ENCODE measurements at regions not wholly inside any gene's neighbourhood (a gene's known extent, or its start where the extent isn't known, plus 50 kb on each side); places are given as distances from the start of the nearest gene placed in this dataset.

DNA sequence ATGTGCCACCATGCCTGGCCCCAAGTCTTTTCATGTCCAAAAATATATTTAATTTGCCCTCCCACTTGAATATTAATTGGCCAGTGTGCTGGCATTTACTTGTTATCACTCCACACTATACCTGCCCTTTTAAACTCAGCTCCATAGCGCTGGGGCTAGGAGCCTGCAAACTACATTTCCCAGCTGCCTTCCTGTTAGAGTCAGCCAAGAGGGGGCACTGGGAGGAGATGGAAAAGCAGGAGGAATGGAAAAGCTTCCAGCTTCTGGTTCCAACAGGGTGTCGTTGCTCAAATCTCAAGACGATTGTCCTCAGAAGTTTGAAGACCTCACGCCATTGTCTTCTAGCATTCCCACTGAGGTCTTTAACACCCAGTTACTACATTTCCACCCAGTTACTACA is 315.5 kb downstream of the BCOR start:
- intact Hi-C loops (cut with micrococcal nuclease) = no loop called here
- Histone ChIP-seq H3K9ac (ENCODE audit: low read length) (no peak overlapping the region), H2AFZ (ENCODE audit: low read depth, low read length, poor library complexity, severe bottlenecking) (no peak overlapping the region), H3K4me1 (ENCODE audit: control insufficient read depth in 1 of 2, insufficient read depth in 2 of 2, low read length in 2 of 2) (no peaks in the 10 kb centered on the region), H3K79me2 (ENCODE audit: insufficient read depth, low read length) (no peaks in the 10 kb centered on the region), H3K27ac (ENCODE audit: low read depth, low read length) (no peak overlapping the region), H3K9me3 (ENCODE audit: control insufficient read depth in 1 of 2, insufficient read depth in 1 of 2, low read depth in 1 of 2, low read length in 2 of 2) (no peaks in the 10 kb centered on the region), H3K27me3 (ENCODE audit: insufficient read depth, low read length) (no peaks in the 10 kb centered on the region), H4K20me1 (ENCODE audit: insufficient read depth) (no peaks in the 10 kb centered on the region), H3K4me2 (ENCODE audit: low read length) (no peak overlapping the region), H3K36me3 (ENCODE audit: control insufficient read depth in 1 of 2, insufficient read depth in 2 of 2, low read length in 2 of 2) (no peaks in the 10 kb centered on the region), H3K9me2 (ENCODE audit: insufficient read depth) (no peaks in the 10 kb centered on the region), H3K4me3 (replicated peaks in 1 of 2; ENCODE audit: low read depth in 1 of 2, low read length in 2 of 2) (no peak overlapping the region)
- no TSS peak for BruUV-seq (replicated peaks)
- CTCF ChIA-PET = no interaction called here
- RAD21 ChIA-PET (ENCODE audit: low non-redundant PET in 1 of 2, low total read pairs in 2 of 2, uncharacterized antibody in 2 of 2, unreplicated experiment in 2 of 2) = no interaction called here
- DNase-seq (ENCODE audit: low read depth, low spot score) (no peak), ATAC-seq (no peak)
- POLR2A ChIA-PET = no interaction called here
- TF ChIP-seq EZH2phosphoT487 (IDR thresholded peaks at IDR 0.05; ENCODE audit: borderline replicate concordance) = no peak
- TF ChIP-seq, protein P1, sequence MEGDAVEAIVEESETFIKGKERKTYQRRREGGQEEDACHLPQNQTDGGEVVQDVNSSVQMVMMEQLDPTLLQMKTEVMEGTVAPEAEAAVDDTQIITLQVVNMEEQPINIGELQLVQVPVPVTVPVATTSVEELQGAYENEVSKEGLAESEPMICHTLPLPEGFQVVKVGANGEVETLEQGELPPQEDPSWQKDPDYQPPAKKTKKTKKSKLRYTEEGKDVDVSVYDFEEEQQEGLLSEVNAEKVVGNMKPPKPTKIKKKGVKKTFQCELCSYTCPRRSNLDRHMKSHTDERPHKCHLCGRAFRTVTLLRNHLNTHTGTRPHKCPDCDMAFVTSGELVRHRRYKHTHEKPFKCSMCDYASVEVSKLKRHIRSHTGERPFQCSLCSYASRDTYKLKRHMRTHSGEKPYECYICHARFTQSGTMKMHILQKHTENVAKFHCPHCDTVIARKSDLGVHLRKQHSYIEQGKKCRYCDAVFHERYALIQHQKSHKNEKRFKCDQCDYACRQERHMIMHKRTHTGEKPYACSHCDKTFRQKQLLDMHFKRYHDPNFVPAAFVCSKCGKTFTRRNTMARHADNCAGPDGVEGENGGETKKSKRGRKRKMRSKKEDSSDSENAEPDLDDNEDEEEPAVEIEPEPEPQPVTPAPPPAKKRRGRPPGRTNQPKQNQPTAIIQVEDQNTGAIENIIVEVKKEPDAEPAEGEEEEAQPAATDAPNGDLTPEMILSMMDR (IDR thresholded peaks at IDR 0.05 in 2 of 3, conservative IDR thresholded peaks at IDR 0.05 in 1 of 3; ENCODE audit: borderline replicate concordance in 1 of 3, insufficient read depth in 1 of 3, low read depth in 2 of 3, low read length in 2 of 3) = no peak
- TF ChIP-seq SP1 (IDR thresholded peaks at IDR 0.05; ENCODE audit: low read depth) = no peak
- TF ChIP-seq, protein P2, sequence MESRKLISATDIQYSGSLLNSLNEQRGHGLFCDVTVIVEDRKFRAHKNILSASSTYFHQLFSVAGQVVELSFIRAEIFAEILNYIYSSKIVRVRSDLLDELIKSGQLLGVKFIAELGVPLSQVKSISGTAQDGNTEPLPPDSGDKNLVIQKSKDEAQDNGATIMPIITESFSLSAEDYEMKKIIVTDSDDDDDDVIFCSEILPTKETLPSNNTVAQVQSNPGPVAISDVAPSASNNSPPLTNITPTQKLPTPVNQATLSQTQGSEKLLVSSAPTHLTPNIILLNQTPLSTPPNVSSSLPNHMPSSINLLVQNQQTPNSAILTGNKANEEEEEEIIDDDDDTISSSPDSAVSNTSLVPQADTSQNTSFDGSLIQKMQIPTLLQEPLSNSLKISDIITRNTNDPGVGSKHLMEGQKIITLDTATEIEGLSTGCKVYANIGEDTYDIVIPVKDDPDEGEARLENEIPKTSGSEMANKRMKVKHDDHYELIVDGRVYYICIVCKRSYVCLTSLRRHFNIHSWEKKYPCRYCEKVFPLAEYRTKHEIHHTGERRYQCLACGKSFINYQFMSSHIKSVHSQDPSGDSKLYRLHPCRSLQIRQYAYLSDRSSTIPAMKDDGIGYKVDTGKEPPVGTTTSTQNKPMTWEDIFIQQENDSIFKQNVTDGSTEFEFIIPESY (IDR thresholded peaks at IDR 0.05; ENCODE audit: extremely low read depth, insufficient replicate concordance, low read length) = no peak
- no peak for TF ChIP-seq SRF (IDR thresholded peaks at IDR 0.05; ENCODE audit: low read depth)
- TF ChIP-seq, protein P3, sequence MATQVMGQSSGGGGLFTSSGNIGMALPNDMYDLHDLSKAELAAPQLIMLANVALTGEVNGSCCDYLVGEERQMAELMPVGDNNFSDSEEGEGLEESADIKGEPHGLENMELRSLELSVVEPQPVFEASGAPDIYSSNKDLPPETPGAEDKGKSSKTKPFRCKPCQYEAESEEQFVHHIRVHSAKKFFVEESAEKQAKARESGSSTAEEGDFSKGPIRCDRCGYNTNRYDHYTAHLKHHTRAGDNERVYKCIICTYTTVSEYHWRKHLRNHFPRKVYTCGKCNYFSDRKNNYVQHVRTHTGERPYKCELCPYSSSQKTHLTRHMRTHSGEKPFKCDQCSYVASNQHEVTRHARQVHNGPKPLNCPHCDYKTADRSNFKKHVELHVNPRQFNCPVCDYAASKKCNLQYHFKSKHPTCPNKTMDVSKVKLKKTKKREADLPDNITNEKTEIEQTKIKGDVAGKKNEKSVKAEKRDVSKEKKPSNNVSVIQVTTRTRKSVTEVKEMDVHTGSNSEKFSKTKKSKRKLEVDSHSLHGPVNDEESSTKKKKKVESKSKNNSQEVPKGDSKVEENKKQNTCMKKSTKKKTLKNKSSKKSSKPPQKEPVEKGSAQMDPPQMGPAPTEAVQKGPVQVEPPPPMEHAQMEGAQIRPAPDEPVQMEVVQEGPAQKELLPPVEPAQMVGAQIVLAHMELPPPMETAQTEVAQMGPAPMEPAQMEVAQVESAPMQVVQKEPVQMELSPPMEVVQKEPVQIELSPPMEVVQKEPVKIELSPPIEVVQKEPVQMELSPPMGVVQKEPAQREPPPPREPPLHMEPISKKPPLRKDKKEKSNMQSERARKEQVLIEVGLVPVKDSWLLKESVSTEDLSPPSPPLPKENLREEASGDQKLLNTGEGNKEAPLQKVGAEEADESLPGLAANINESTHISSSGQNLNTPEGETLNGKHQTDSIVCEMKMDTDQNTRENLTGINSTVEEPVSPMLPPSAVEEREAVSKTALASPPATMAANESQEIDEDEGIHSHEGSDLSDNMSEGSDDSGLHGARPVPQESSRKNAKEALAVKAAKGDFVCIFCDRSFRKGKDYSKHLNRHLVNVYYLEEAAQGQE (IDR thresholded peaks at IDR 0.05; ENCODE audit: low read depth) = no peak
- TF ChIP-seq ZNF274 (IDR thresholded peaks at IDR 0.05; ENCODE audit: low read depth, low read length) = no peak
- TF ChIP-seq CEBPB (IDR thresholded peaks at IDR 0.05; ENCODE audit: low read depth) = no peak
- TF ChIP-seq, protein P4, sequence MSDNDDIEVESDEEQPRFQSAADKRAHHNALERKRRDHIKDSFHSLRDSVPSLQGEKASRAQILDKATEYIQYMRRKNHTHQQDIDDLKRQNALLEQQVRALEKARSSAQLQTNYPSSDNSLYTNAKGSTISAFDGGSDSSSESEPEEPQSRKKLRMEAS (IDR thresholded peaks at IDR 0.05) = no peak
- no peak for TF ChIP-seq RAD21 (IDR thresholded peaks at IDR 0.05; ENCODE audit: low read depth)
- no peak for TF ChIP-seq EZH2 (IDR thresholded peaks at IDR 0.05)
- no peak for TF ChIP-seq EGR1 (IDR thresholded peaks at IDR 0.05; ENCODE audit: low read depth)
- TF ChIP-seq TCF7L2 (IDR thresholded peaks at IDR 0.05; ENCODE audit: borderline replicate concordance, extremely low read depth, insufficient read depth, insufficient read length) = no peak
- no peak for TF ChIP-seq POLR2AphosphoS5 (IDR thresholded peaks at IDR 0.05; ENCODE audit: low read depth, low read length)
- no peak for TF ChIP-seq JUND (IDR thresholded peaks at IDR 0.05)
- TF ChIP-seq POLR2A (IDR thresholded peaks at IDR 0.05; ENCODE audit: borderline replicate concordance, extremely low read depth, insufficient read depth, insufficient read length) = no peak

All from HCT116 (cell line).